IMR-90 (cell line): ENCODE measurements at regions not wholly inside any gene's neighbourhood (a gene's known extent, or its start where the extent isn't known, plus 50 kb on each side); places are given as distances from the start of the nearest gene placed in this dataset.

Experiments used
- ATAC-seq: fragments of 200-7000 bp; cut with Tn5 transposase; 2 replicates; pipeline ENCODE4 v1.9.1; 2020; ENCODE audit warnings: low read depth, mild to moderate bottlenecking, moderate library complexity
- BruUV-seq: library from RNA; stranded (reverse); fragments of 400-500 nt; replicated peaks from 2 replicates; lab custom pipeline; 2021; lab: Mats Ljungman, UMichigan
- CTCF ChIA-PET: fragments of 300-600 bp; formaldehyde crosslinking; extraction: SDS; loops from one replicate; lab custom pipeline; 2021; ENCODE audit warnings: antibody characterized with exemption; lab: Yijun Ruan, JAX
- POLR2A ChIA-PET: fragments of 300-600 bp; sonication (Branson Sonifier 250); formaldehyde crosslinking; loops from one replicate; lab custom pipeline; 2022; ENCODE audit warnings: antibody characterized with exemption; ENCODE audit not compliant: unreplicated experiment; lab: Charles Lee
- DNase-seq: peaks from one replicate; pipeline ENCODE4 v3.0.0; 2013
- H2AFZ ChIP-seq: replicated peaks from 2 replicates; pipeline ENCODE3; 2013; ENCODE audit warnings: low read length, mild to moderate bottlenecking; ENCODE audit not compliant: poor library complexity
- H2AK5ac ChIP-seq: 2 replicates; pipeline ENCODE4 v1.6.1; 2013; ENCODE audit warnings: low read depth, low read length, inconsistent platforms
- H2AK9ac ChIP-seq: replicated peaks from 2 replicates; pipeline ENCODE3; 2013; ENCODE audit warnings: mild to moderate bottlenecking, low read depth, low read length, moderate library complexity; ENCODE audit not compliant: poor library complexity
- H2BK120ac ChIP-seq: 2 replicates; pipeline ENCODE4 v1.6.1; 2013; ENCODE audit warnings: low read depth, low read length, inconsistent platforms
- H2BK15ac ChIP-seq: 3 replicates; pipeline ENCODE4 v1.6.1; 2013; ENCODE audit warnings: low read depth, low read length, inconsistent platforms
- H2BK20ac ChIP-seq: 2 replicates; pipeline ENCODE4 v1.6.1; 2013; ENCODE audit warnings: low read depth, mild to moderate bottlenecking, inconsistent platforms, low read length, moderate library complexity
- H2BK5ac ChIP-seq: 2 replicates; pipeline ENCODE4 v1.6.1; 2013; ENCODE audit warnings: mild to moderate bottlenecking, low read depth, low read length, inconsistent platforms; ENCODE audit not compliant: poor library complexity, severe bottlenecking
- H3K14ac ChIP-seq: replicated peaks from 2 replicates; pipeline ENCODE4 v1.6.1; 2013; ENCODE audit warnings: low read depth, low read length, inconsistent platforms
- H3K18ac ChIP-seq: 2 replicates; pipeline ENCODE4 v1.6.1; 2013; ENCODE audit warnings: low read depth, low read length, control low read depth
- H3K23ac ChIP-seq: 2 replicates; pipeline ENCODE4 v1.6.1; 2013; ENCODE audit warnings: low read depth, low read length, inconsistent platforms
- H3K27ac ChIP-seq: 2 replicates; pipeline ENCODE4 v1.5.1; 2013; ENCODE audit warnings: mild to moderate bottlenecking, control low read depth, low read length; ENCODE audit not compliant: insufficient read depth
- H3K27me3 ChIP-seq: 2 replicates; pipeline ENCODE4 v1.6.1; 2013; ENCODE audit warnings: low read length; ENCODE audit not compliant: control insufficient read depth, insufficient read depth
- H3K36me3 ChIP-seq: 2 replicates; pipeline ENCODE4 v1.6.1; 2013; ENCODE audit warnings: low read length, mixed read lengths; ENCODE audit not compliant: control insufficient read depth, insufficient read depth
- H3K4ac ChIP-seq: 2 replicates; pipeline ENCODE4 v1.6.1; 2013; ENCODE audit warnings: low read depth, low read length, inconsistent platforms
- H3K4me1 ChIP-seq: 2 replicates; pipeline ENCODE4 v1.6.1; 2013; ENCODE audit warnings: low read length, mixed read lengths; ENCODE audit not compliant: control insufficient read depth, insufficient read depth
- H3K4me2 ChIP-seq: 2 replicates; pipeline ENCODE4 v1.6.1; 2013; ENCODE audit warnings: low read depth, mild to moderate bottlenecking, control low read depth, low read length, moderate library complexity
- H3K4me3 ChIP-seq: 2 replicates; pipeline ENCODE4 v1.5.1; 2013; ENCODE audit warnings: low read depth, mild to moderate bottlenecking, control low read depth, low read length, moderate library complexity; ENCODE audit not compliant: insufficient read depth
- H3K56ac ChIP-seq: 2 replicates; pipeline ENCODE4 v1.6.1; 2013; ENCODE audit warnings: low read length, inconsistent platforms; ENCODE audit not compliant: insufficient read depth; ENCODE audit errors: extremely low read depth
- H3K79me1 ChIP-seq, 2 experiments: 2 replicates each; pipeline ENCODE4 v1.6.1; 2013; ENCODE audit warnings: low read length in 2 of 2, inconsistent platforms in 1 of 2, low read depth in 1 of 2
- H3K9ac ChIP-seq: 2 replicates; pipeline ENCODE4 v1.6.1; 2013; ENCODE audit warnings: low read depth, low read length, control low read depth
- H3K9me1 ChIP-seq: 2 replicates; pipeline ENCODE4 v1.6.1; 2013; ENCODE audit warnings: low read length, inconsistent platforms; ENCODE audit not compliant: insufficient read depth
- H3K9me3 ChIP-seq: 2 replicates; pipeline ENCODE4 v1.6.1; 2013; ENCODE audit warnings: low read length; ENCODE audit not compliant: control insufficient read depth, insufficient read depth
- H4K20me1 ChIP-seq: 2 replicates; pipeline ENCODE4 v1.6.1; 2013; ENCODE audit warnings: low read length, inconsistent platforms; ENCODE audit not compliant: insufficient read depth
- H4K5ac ChIP-seq: 2 replicates; pipeline ENCODE4 v1.6.1; 2013; ENCODE audit warnings: mild to moderate bottlenecking, low read depth, low read length, control low read depth
- H4K8ac ChIP-seq, 2 experiments: 2 replicates each; pipeline ENCODE4 v1.6.1; 2013; ENCODE audit warnings: low read depth in 2 of 2, low read length in 2 of 2, control low read depth in 1 of 2, inconsistent platforms in 1 of 2
- H4K91ac ChIP-seq: 2 replicates; pipeline ENCODE4 v1.6.1; 2013; ENCODE audit warnings: low read depth, low read length, inconsistent platforms; ENCODE audit not compliant: insufficient read depth
- BHLHE40 ChIP-seq: fragments of 150-350 bp; IDR thresholded peaks from 2 replicates; pipeline ENCODE4 v1.6.1; 2016; ENCODE audit warnings: mild to moderate bottlenecking, low read depth, low read length
- CEBPB ChIP-seq: IDR thresholded peaks from 2 replicates; pipeline ENCODE4 v1.6.1; 2012; ENCODE audit warnings: low read depth, low read length, improper control_type of control experiment
- CHD1 ChIP-seq: IDR thresholded peaks from 2 replicates; pipeline ENCODE4 v1.6.1; 2012; ENCODE audit warnings: low read depth, low read length, improper control_type of control experiment
- CTCF ChIP-seq: conservative IDR thresholded peaks from 2 replicates; pipeline ENCODE4 v1.5.1; 2012; ENCODE audit warnings: mild to moderate bottlenecking, low read depth, low read length, improper control_type of control experiment
- FOS ChIP-seq: fragments of 150-350 bp; IDR thresholded peaks from 2 replicates; pipeline ENCODE4 v1.6.1; 2016; ENCODE audit warnings: low read depth, low read length
- MAFK ChIP-seq: IDR thresholded peaks from 2 replicates; pipeline ENCODE4 v1.6.1; 2012; ENCODE audit warnings: low read depth, low read length, improper control_type of control experiment
- MAZ ChIP-seq: IDR thresholded peaks from 2 replicates; pipeline ENCODE4 v1.6.1; 2012; ENCODE audit warnings: low read depth, mild to moderate bottlenecking, low read length, improper control_type of control experiment, moderate library complexity, borderline replicate concordance
- MXI1 ChIP-seq: IDR thresholded peaks from 2 replicates; pipeline ENCODE4 v1.6.1; 2012; ENCODE audit warnings: low read depth, mild to moderate bottlenecking, low read length, moderate library complexity, borderline replicate concordance
- NFE2L2 ChIP-seq: fragments of 150-350 bp; IDR thresholded peaks from 2 replicates; pipeline ENCODE4 v1.6.1; 2016; ENCODE audit warnings: low read depth, mild to moderate bottlenecking, low read length
- POLR2A ChIP-seq: IDR thresholded peaks from 2 replicates; pipeline ENCODE4 v1.6.1; 2012; ENCODE audit warnings: mild to moderate bottlenecking, low read depth, low read length
- RAD21 ChIP-seq: IDR thresholded peaks from 2 replicates; pipeline ENCODE4 v1.6.1; 2012; ENCODE audit warnings: low read length, improper control_type of control experiment
- RCOR1 ChIP-seq: IDR thresholded peaks from 2 replicates; pipeline ENCODE4 v1.6.1; 2012; ENCODE audit warnings: mild to moderate bottlenecking, low read length, improper control_type of control experiment; ENCODE audit not compliant: insufficient replicate concordance
- RFX5 ChIP-seq: IDR thresholded peaks from 2 replicates; pipeline ENCODE4 v1.8.0; 2012; ENCODE audit warnings: low read depth, mild to moderate bottlenecking, low read length, moderate library complexity
- SMC3 ChIP-seq: fragments of 150-350 bp; IDR thresholded peaks from 2 replicates; pipeline ENCODE4 v1.6.1; 2016; ENCODE audit warnings: low read depth, mild to moderate bottlenecking, antibody characterized with exemption, low read length, moderate library complexity
- USF2 ChIP-seq: fragments of 150-350 bp; IDR thresholded peaks from 2 replicates; pipeline ENCODE4 v1.6.1; 2017; ENCODE audit warnings: mild to moderate bottlenecking, antibody characterized with exemption, low read length, low read depth
- WGBS, 2 experiments: methylation state at CpG; one replicate each; pipeline versions ENCODE4 v1.1.5 to v1.1.7; 2013; ENCODE audit warnings: missing lambda C conversion rate in 2 of 2; ENCODE audit not compliant: insufficient read length in 1 of 2; ENCODE audit errors: extremely low coverage in 2 of 2; 5-methylcytosine and 5-hydroxymethylcytosine counted together
- dilution Hi-C: fragments of 300-500 bp; cut with HindIII; formaldehyde crosslinking; loops from one replicate; pipeline ENCODE4 v1.14.3; 2018; ENCODE audit warnings: low sequenced_read_pairs; ENCODE audit not compliant: unreplicated experiment
- in situ Hi-C: fragments of 300-500 bp; cut with MboI; formaldehyde crosslinking; loops from 3 replicates; pipeline ENCODE4 v1.14.3; 2019; ENCODE audit warnings: low sequenced_read_pairs, inconsistent platforms, mixed read lengths
- intact Hi-C: fragments of 100-400 bp; cut with micrococcal nuclease; formaldehyde crosslinking; loops from 2 replicates; pipeline ENCODE4 v1.10.0; 2022

DNA sequence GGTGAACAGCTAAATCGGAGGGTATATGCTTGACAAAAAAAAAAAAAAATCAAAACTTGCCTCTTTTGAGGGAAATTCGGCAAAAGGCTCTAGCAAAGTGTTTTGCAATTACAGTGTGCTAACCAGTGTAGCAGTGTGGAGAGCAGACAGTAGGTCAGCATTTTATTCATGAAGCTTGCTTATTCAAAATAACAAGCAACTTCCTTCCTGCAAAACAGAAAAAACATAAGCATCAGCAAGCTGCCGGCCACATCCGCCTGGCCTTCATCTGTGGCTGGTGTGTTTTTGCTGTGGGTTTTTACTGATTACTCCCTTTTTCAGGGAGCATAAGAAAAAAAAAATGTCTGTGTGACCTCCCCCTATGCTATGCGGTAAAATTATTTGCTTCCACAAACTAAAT, 434.1 kb downstream of the OCA2 start:
- H2AK9ac ChIP-seq, result no peak overlapping the region
- no peak overlapping the region for H3K23ac ChIP-seq
- no peaks in the 10 kb centered on the region for H3K36me3 ChIP-seq
- H2AK5ac ChIP-seq, result no peak overlapping the region
- no peak overlapping the region for H2AFZ ChIP-seq
- H3K4me2 ChIP-seq, result no peak overlapping the region
- in situ Hi-C loops (no loop called here), intact Hi-C loops (no loop called here), dilution Hi-C loops (no loop called here)
- TF ChIP-seq MAZ, result no peak
- TF ChIP-seq MAFK, result no peak
- TF ChIP-seq BHLHE40, result no peak
- no peak for TF ChIP-seq SMC3
- no peak for TF ChIP-seq POLR2A
- no peak for TF ChIP-seq CTCF
- TF ChIP-seq NFE2L2, result no peak
- TF ChIP-seq CHD1, result no peak
- no peak for TF ChIP-seq RFX5
- TF ChIP-seq MXI1, result no peak
- no peak for TF ChIP-seq USF2
- no peak for TF ChIP-seq CEBPB
- TF ChIP-seq RCOR1, result no peak
- TF ChIP-seq RAD21, result no peak
- TF ChIP-seq FOS, result no peak
- no peak overlapping the region for H2BK15ac ChIP-seq
- H4K20me1 ChIP-seq, result no peaks in the 10 kb centered on the region
- H4K91ac ChIP-seq, result no peak overlapping the region
- H3K9ac ChIP-seq, result no peak overlapping the region
- H3K27ac ChIP-seq, result no peak overlapping the region
- no peak overlapping the region for H3K14ac ChIP-seq
- H3K4ac ChIP-seq, result no peak overlapping the region
- no peak overlapping the region for H2BK120ac ChIP-seq
- H4K5ac ChIP-seq, result no peak overlapping the region
- no TSS peak for BruUV-seq
- H3K9me1 ChIP-seq, result no peaks in the 10 kb centered on the region
- no peak for ATAC-seq
- CTCF ChIA-PET, result no interaction called here
- no peaks in the 10 kb centered on the region for H3K79me1 ChIP-seq
- H2BK5ac ChIP-seq, result no peak overlapping the region
- no peak overlapping the region for H2BK20ac ChIP-seq
- no peaks in the 10 kb centered on the region for H3K27me3 ChIP-seq
- H3K9me3 ChIP-seq, result peaks cover 22% of the 10 kb centered on the region
- POLR2A ChIA-PET, result no interaction called here
- H3K4me3 ChIP-seq, result no peak overlapping the region
- H4K8ac ChIP-seq, result no peak overlapping the region
- no peak overlapping the region for H3K56ac ChIP-seq
- WGBS, 2 experiments, result no CpG with 5 or more reads among the region's 5 CpGs
- H3K4me1 ChIP-seq, result no peaks in the 10 kb centered on the region
- H3K18ac ChIP-seq, result no peak overlapping the region
- DNase-seq, result no peak
